Activated CD4-positive, alpha-beta T cell treated with anti-CD3 and anti-CD28 coated beads, Interleukin-2, Interleukin-4, amounts not matched to agents 100 ng/mL and 50 ng/mL, durations not matched to agents 16 hours and 8 hours (primary cell): ENCODE measurements at regions not wholly inside any gene's neighbourhood (a gene's known extent, or its start where the extent isn't known, plus 50 kb on each side); places are given as distances from the start of the nearest gene placed in this dataset.

Experiments used
- DNase-seq: peaks from one replicate; pipeline ENCODE4 v3.0.0-alpha.2; 2020; ENCODE audit warnings: low spot score

GRCh38 chr2:133812826-133813617, 244.8 kb upstream of the NCKAP5 start:
- DNase-seq, result no peak

GRCh38 chr2:133814890-133815289, 246.6 kb upstream of the NCKAP5 start:
- DNase-seq, result no peak

GRCh38 chr2:133816037-133816436, 247.8 kb upstream of the NCKAP5 start:
- no peak for DNase-seq

- DNase-seq, result no peak
Observed at GRCh38 chr2:133817680-133818566, 249.7 kb upstream of the NCKAP5 start.

GRCh38 chr2:133818661-133819060, 250.4 kb upstream of the NCKAP5 start:
- no peak for DNase-seq

GRCh38 chr2:133819906-133820305, 251.6 kb upstream of the NCKAP5 start:
- DNase-seq, result no peak

GRCh38 chr2:133821107-133821760, 253.0 kb upstream of the NCKAP5 start:
- no peak for DNase-seq

GRCh38 chr2:133822517-133823225, 254.4 kb upstream of the NCKAP5 start:
- no peak for DNase-seq

GRCh38 chr2:133823226-133823550, 254.9 kb upstream of the NCKAP5 start:
- DNase-seq, result no peak

GRCh38 chr2:133824869-133825268, 256.6 kb upstream of the NCKAP5 start:
- DNase-seq, result no peak

- no peak for DNase-seq
Observed at GRCh38 chr2:133825778-133826177, 257.5 kb upstream of the NCKAP5 start.

GRCh38 chr2:133828913-133829312, 260.6 kb upstream of the NCKAP5 start:
- DNase-seq, result no peak

- no peak for DNase-seq
Observed at GRCh38 chr2:133829450-133830020, 261.3 kb upstream of the NCKAP5 start.

- DNase-seq, result no peak
Observed at GRCh38 chr2:133833746-133834145, 265.5 kb upstream of the NCKAP5 start.

- DNase-seq, result no peak
Observed at GRCh38 chr2:133835821-133836619, 267.8 kb upstream of the NCKAP5 start.

GRCh38 chr2:133836691-133837345, 268.6 kb upstream of the NCKAP5 start:
- no peak for DNase-seq

GRCh38 chr2:133837441-133838094, 269.3 kb upstream of the NCKAP5 start:
- DNase-seq, result no peak

- no peak for DNase-seq
Observed at GRCh38 chr2:133838642-133839365, 270.5 kb upstream of the NCKAP5 start.

- no peak for DNase-seq
Observed at GRCh38 chr2:133839677-133840076, 271.4 kb upstream of the NCKAP5 start.
